Activated T-helper 2 cell treated with anti-CD3 and anti-CD28 coated beads, Interferon-gamma antibody, Interleukin-2, Interleukin-4, amounts not matched to agents 10 μg/mL and 5 μg/mL and 100 μg/mL, durations not matched to agents 14 hours and 24 hours and 36 hours (primary cell): ENCODE measurements at regions not wholly inside any gene's neighbourhood (a gene's known extent, or its start where the extent isn't known, plus 50 kb on each side); places are given as distances from the start of the nearest gene placed in this dataset.

Source experiments
- DNase-seq: peaks from one replicate; pipeline ENCODE4 v3.0.0; 2021; ENCODE audit warnings: low spot score
- H3K27ac Mint-ChIP-seq: one replicate; pipeline ENCODE4 v1.8.0; 2021; ENCODE audit warnings: mixed read lengths
- H3K27me3 Mint-ChIP-seq: one replicate; pipeline ENCODE4 v1.8.0; 2021; ENCODE audit warnings: low read depth, mixed read lengths
- H3K36me3 Mint-ChIP-seq: one replicate; pipeline ENCODE4 v1.8.0; 2021; ENCODE audit warnings: low read depth, mixed read lengths
- H3K4me1 Mint-ChIP-seq: one replicate; pipeline ENCODE4 v1.8.0; 2021; ENCODE audit warnings: low read depth, mixed read lengths
- H3K4me3 Mint-ChIP-seq: one replicate; pipeline ENCODE4 v1.8.0; 2021; ENCODE audit warnings: low read depth, mild to moderate bottlenecking, moderate library complexity, mixed read lengths
- H3K9me3 Mint-ChIP-seq: one replicate; pipeline ENCODE4 v1.8.0; 2021; ENCODE audit warnings: mixed read lengths
- intact Hi-C: fragments of 100-400 bp; cut with micrococcal nuclease; formaldehyde crosslinking; loops from one replicate; pipeline ENCODE4 v1.15.1; 2023

- intact Hi-C loops, result no loop called here
- H3K27ac Mint-ChIP-seq, result no peak overlapping the region
- no peaks in the 10 kb centered on the region for H3K36me3 Mint-ChIP-seq
- no peaks in the 10 kb centered on the region for H3K4me1 Mint-ChIP-seq
- H3K27me3 Mint-ChIP-seq, result no peaks in the 10 kb centered on the region
- no peak overlapping the region for H3K4me3 Mint-ChIP-seq
- no peak for DNase-seq
- no peaks in the 10 kb centered on the region for H3K9me3 Mint-ChIP-seq
Measured at GRCh38 chr5:91534332-91534731, 151.2 kb upstream of the ARRDC3 start.

- intact Hi-C loops, result no loop called here
Measured at GRCh38 chr5:91532779-91533178, 149.7 kb upstream of the ARRDC3 start.

GRCh38 chr5:91532281-91532680 is 149.2 kb upstream of the ARRDC3 start:
- no peaks in the 10 kb centered on the region for H3K9me3 Mint-ChIP-seq
- no peak overlapping the region for H3K4me3 Mint-ChIP-seq
- H3K27ac Mint-ChIP-seq, result no peak overlapping the region
- no peaks in the 10 kb centered on the region for H3K36me3 Mint-ChIP-seq
- no peaks in the 10 kb centered on the region for H3K27me3 Mint-ChIP-seq
- intact Hi-C loops, result no loop called here
- H3K4me1 Mint-ChIP-seq, result no peaks in the 10 kb centered on the region
- no peak for DNase-seq

More at GRCh38 chr5:91532779-91533178, 149.7 kb upstream of the ARRDC3 start:
- Mint-ChIP-seq H3K27ac (no peak overlapping the region), H3K27me3 (no peaks in the 10 kb centered on the region), H3K9me3 (no peaks in the 10 kb centered on the region), H3K4me1 (no peaks in the 10 kb centered on the region), H3K4me3 (no peak overlapping the region), H3K36me3 (no peaks in the 10 kb centered on the region)
- DNase-seq, result no peak

- DNase-seq, result no peak
- Mint-ChIP-seq H3K4me1 (no peaks in the 10 kb centered on the region), H3K36me3 (no peaks in the 10 kb centered on the region), H3K27ac (no peak overlapping the region), H3K4me3 (no peak overlapping the region), H3K9me3 (no peaks in the 10 kb centered on the region), H3K27me3 (no peaks in the 10 kb centered on the region)
- intact Hi-C loops, result no loop called here
Measured at GRCh38 chr5:91528831-91529230, 145.7 kb upstream of the ARRDC3 start.

DNA sequence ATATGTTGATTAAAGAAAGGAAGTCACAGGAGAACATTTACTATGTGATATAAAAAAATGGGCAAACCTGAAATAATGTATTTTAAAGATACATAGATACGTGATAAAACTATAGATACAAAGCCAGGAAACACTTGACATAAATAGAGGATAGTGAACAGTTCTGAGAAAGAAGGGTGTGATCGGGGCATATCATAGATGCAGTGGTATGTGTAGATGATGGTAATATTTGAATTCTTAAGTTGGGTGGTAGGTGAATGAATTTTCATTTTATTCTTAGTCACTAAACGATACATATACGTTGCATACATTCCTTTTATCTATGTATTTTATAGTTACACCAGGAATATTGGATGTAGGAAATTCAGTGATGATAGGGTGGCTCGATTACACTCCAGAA is 138.7 kb upstream of the ARRDC3 start:
- H3K27ac Mint-ChIP-seq, result no peak overlapping the region
- DNase-seq, result no peak
- intact Hi-C loops, result no loop called here
- no peaks in the 10 kb centered on the region for H3K27me3 Mint-ChIP-seq
- no peak overlapping the region for H3K4me3 Mint-ChIP-seq
- no peaks in the 10 kb centered on the region for H3K4me1 Mint-ChIP-seq
- no peaks in the 10 kb centered on the region for H3K36me3 Mint-ChIP-seq
- no peaks in the 10 kb centered on the region for H3K9me3 Mint-ChIP-seq

GRCh38 chr5:91521334-91521733 is 138.2 kb upstream of the ARRDC3 start:
- no peaks in the 10 kb centered on the region for H3K36me3 Mint-ChIP-seq
- no peak for DNase-seq
- H3K9me3 Mint-ChIP-seq, result no peaks in the 10 kb centered on the region
- no peaks in the 10 kb centered on the region for H3K27me3 Mint-ChIP-seq
- no peak overlapping the region for H3K4me3 Mint-ChIP-seq
- intact Hi-C loops, result no loop called here
- no peaks in the 10 kb centered on the region for H3K4me1 Mint-ChIP-seq
- H3K27ac Mint-ChIP-seq, result no peak overlapping the region

DNA sequence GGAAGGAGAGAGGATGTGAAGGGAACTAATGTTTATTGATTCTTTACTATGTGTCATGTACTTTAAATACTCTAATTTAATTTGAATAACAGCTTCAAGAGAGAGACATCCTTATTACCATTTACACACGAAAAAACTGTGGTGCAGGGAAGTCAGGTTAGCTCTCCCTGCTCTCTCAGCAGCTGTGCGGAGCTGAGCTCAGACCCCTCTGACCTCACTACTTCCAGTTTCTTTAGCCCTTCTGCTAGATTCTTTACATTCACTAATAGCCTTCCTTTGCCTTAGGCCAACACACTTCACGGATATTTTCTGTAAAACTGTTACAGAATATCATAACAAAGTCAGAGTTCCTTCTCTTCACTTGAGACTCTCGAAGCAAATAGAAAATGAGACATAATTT is 131.3 kb upstream of the ARRDC3 start:
- DNase-seq, result no peak
- H3K9me3 Mint-ChIP-seq, result no peaks in the 10 kb centered on the region
- intact Hi-C loops, result no loop called here
- no peaks in the 10 kb centered on the region for H3K4me1 Mint-ChIP-seq
- no peaks in the 10 kb centered on the region for H3K27me3 Mint-ChIP-seq
- H3K36me3 Mint-ChIP-seq, result no peaks in the 10 kb centered on the region
- H3K4me3 Mint-ChIP-seq, result no peak overlapping the region
- H3K27ac Mint-ChIP-seq, result no peak overlapping the region

GRCh38 chr5:91503321-91503720 is 120.2 kb upstream of the ARRDC3 start:
- DNase-seq, result no peak
- H3K4me3 Mint-ChIP-seq, result no peak overlapping the region
- no peak overlapping the region for H3K27ac Mint-ChIP-seq
- intact Hi-C loops, result no loop called here
- H3K36me3 Mint-ChIP-seq, result no peaks in the 10 kb centered on the region
- H3K9me3 Mint-ChIP-seq, result no peaks in the 10 kb centered on the region
- no peaks in the 10 kb centered on the region for H3K4me1 Mint-ChIP-seq
- no peaks in the 10 kb centered on the region for H3K27me3 Mint-ChIP-seq

- Mint-ChIP-seq H3K4me3 (no peak overlapping the region), H3K27me3 (peaks cover 2% of the 10 kb centered on the region), H3K27ac (no peak overlapping the region), H3K4me1 (no peaks in the 10 kb centered on the region), H3K36me3 (no peaks in the 10 kb centered on the region), H3K9me3 (no peaks in the 10 kb centered on the region)
- intact Hi-C loops, result no loop called here
- DNase-seq, result no peak
Measured at GRCh38 chr5:91500758-91501157, 117.6 kb upstream of the ARRDC3 start.

DNA sequence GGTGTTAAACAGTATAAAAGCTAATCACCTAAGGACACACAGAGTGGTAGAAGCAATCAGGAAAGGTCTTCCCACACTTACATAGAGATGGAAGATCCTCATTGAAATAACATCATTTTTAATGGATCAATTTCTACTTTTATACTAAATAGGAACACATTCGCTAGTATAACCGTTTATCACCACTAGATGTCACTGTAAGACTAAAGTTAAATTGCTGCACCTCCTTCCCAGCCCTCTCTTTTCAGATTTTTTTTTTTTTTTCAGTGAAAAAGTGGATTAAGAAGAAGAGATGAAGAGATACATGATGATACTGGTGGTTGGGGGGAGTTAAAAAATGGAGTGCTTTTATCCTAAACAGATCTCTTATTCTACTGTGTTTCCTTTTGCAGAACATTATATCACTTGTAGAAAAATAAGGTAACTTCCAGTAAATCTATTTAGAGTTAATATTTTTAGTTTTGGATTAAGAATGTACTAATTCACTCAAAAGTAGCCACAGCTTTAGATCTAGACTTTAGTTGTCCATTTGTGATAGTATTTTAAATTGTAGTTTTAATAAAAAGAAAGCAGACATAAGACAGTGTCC is 116.9 kb upstream of the ARRDC3 start:
- H3K36me3 Mint-ChIP-seq, result no peaks in the 10 kb centered on the region
- no peak overlapping the region for H3K27ac Mint-ChIP-seq
- no peaks in the 10 kb centered on the region for H3K4me1 Mint-ChIP-seq
- H3K9me3 Mint-ChIP-seq, result no peaks in the 10 kb centered on the region
- H3K4me3 Mint-ChIP-seq, result no peak overlapping the region
- peaks cover 2% of the 10 kb centered on the region for H3K27me3 Mint-ChIP-seq
- DNase-seq, result no peak
- intact Hi-C loops, result no loop called here

- no peaks in the 10 kb centered on the region for H3K9me3 Mint-ChIP-seq
- H3K36me3 Mint-ChIP-seq, result no peaks in the 10 kb centered on the region
- no peak overlapping the region for H3K27ac Mint-ChIP-seq
- intact Hi-C loops, result no loop called here
- peaks cover 6% of the 10 kb centered on the region for H3K27me3 Mint-ChIP-seq
- H3K4me1 Mint-ChIP-seq, result peaks cover 7% of the 10 kb centered on the region
- H3K4me3 Mint-ChIP-seq, result no peak overlapping the region
- DNase-seq, result no peak
Measured at GRCh38 chr5:91495699-91496098, 112.6 kb upstream of the ARRDC3 start.

GRCh38 chr5:91494447-91494996 is 111.4 kb upstream of the ARRDC3 start:
- no peak overlapping the region for H3K27ac Mint-ChIP-seq
- DNase-seq, result no peak
- H3K36me3 Mint-ChIP-seq, result no peaks in the 10 kb centered on the region
- no peak overlapping the region for H3K4me3 Mint-ChIP-seq
- H3K9me3 Mint-ChIP-seq, result no peaks in the 10 kb centered on the region
- intact Hi-C loops, result no loop called here
- H3K4me1 Mint-ChIP-seq, result peaks cover 7% of the 10 kb centered on the region
- H3K27me3 Mint-ChIP-seq, result peaks cover 9% of the 10 kb centered on the region

- H3K4me1 Mint-ChIP-seq, result peaks cover 7% of the 10 kb centered on the region
- intact Hi-C loops, result no loop called here
- no peaks in the 10 kb centered on the region for H3K9me3 Mint-ChIP-seq
- no peak for DNase-seq
- no peak overlapping the region for H3K4me3 Mint-ChIP-seq
- no peak overlapping the region for H3K27ac Mint-ChIP-seq
- peaks cover 9% of the 10 kb centered on the region for H3K27me3 Mint-ChIP-seq
- no peaks in the 10 kb centered on the region for H3K36me3 Mint-ChIP-seq
Measured at GRCh38 chr5:91493086-91493485, 110.0 kb upstream of the ARRDC3 start.

DNA sequence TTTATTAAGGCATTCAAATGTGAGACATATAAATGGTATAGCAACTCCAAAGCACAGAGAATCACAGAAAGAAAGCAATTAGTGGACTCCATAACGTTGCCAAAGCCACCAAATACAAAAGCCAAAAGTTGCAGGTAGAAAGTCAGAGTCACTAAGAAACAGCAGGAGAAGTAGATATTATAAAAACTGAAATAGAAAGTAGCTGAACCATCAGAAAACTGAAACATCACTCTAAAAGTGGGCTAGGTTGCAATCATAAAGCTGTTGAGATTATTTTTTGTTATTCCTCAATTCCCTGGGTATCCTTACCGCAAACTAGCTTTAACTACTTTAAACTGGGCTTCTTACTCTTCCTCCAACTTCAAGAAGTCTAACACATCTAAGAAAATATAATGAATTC is 108.1 kb upstream of the ARRDC3 start:
- H3K4me1 Mint-ChIP-seq, result peaks cover 7% of the 10 kb centered on the region
- no peaks in the 10 kb centered on the region for H3K9me3 Mint-ChIP-seq
- H3K4me3 Mint-ChIP-seq, result no peak overlapping the region
- no peaks in the 10 kb centered on the region for H3K36me3 Mint-ChIP-seq
- intact Hi-C loops, result no loop called here
- DNase-seq, result no peak
- no peak overlapping the region for H3K27ac Mint-ChIP-seq
- peaks cover 10% of the 10 kb centered on the region for H3K27me3 Mint-ChIP-seq
